ENCODE measurements at regions not wholly inside any gene's neighbourhood (a gene's known extent, or its start where the extent isn't known, plus 50 kb on each side); places are given as distances from the start of the nearest gene placed in this dataset.
"Not testable (repeated sequence)": the region's sequence is repeated elsewhere in the genome, so short reads cannot be mapped to it uniquely, and the experiment has no call there.

GRCh38 chr10:16120563-16120962, 260.3 kb upstream of the MINDY3 start:
- Mint-ChIP-seq H3K4me1 (ENCODE audit: low read depth) (no peaks in the 10 kb centered on the region), H3K27ac (no peak overlapping the region), H3K4me3 (no peak overlapping the region), H3K36me3 (ENCODE audit: low read depth) (no peaks in the 10 kb centered on the region), H3K27me3 (ENCODE audit: low read depth) (no peaks in the 10 kb centered on the region), H3K9me3 (ENCODE audit: insufficient read depth) (no peaks in the 10 kb centered on the region)
- DNase-seq (no peak), ATAC-seq (no peak)
- ChIA-PET CTCF (no interaction called here), POLR2A (no interaction called here)

- ChIA-PET CTCF (no interaction called here), POLR2A (no interaction called here)
- no peaks in the 10 kb centered on the region for H3K9me3 Mint-ChIP-seq (ENCODE audit: insufficient read depth)
- no peak for DNase-seq
- H3K4me3 Mint-ChIP-seq, result no peak overlapping the region
- no peaks in the 10 kb centered on the region for H3K27me3 Mint-ChIP-seq (ENCODE audit: low read depth)
- no peak for ATAC-seq
- no peak overlapping the region for H3K27ac Mint-ChIP-seq
- no peaks in the 10 kb centered on the region for H3K4me1 Mint-ChIP-seq (ENCODE audit: low read depth)
- H3K36me3 Mint-ChIP-seq (ENCODE audit: low read depth), result no peaks in the 10 kb centered on the region
These were observed 281.2 kb upstream of the MINDY3 start for GRCh38 chr10:16141499-16141898.

GRCh38 chr10:16146993-16147392, 286.7 kb upstream of the MINDY3 start:
- Mint-ChIP-seq H3K27ac (no peak overlapping the region), H3K4me1 (ENCODE audit: low read depth) (no peaks in the 10 kb centered on the region), H3K27me3 (ENCODE audit: low read depth) (no peaks in the 10 kb centered on the region), H3K4me3 (no peak overlapping the region), H3K36me3 (ENCODE audit: low read depth) (no peaks in the 10 kb centered on the region), H3K9me3 (ENCODE audit: insufficient read depth) (peaks cover 5% of the 10 kb centered on the region)
- CTCF ChIA-PET, result no interaction called here
- POLR2A ChIA-PET, result no interaction called here
- DNase-seq (no peak), ATAC-seq (no peak)

- no peaks in the 10 kb centered on the region for H3K9me3 Mint-ChIP-seq (ENCODE audit: insufficient read depth)
- no peak overlapping the region for H3K27ac Mint-ChIP-seq
- H3K36me3 Mint-ChIP-seq (ENCODE audit: low read depth), result no peaks in the 10 kb centered on the region
- ChIA-PET CTCF (no interaction called here), POLR2A (no interaction called here)
- no peaks in the 10 kb centered on the region for H3K4me1 Mint-ChIP-seq (ENCODE audit: low read depth)
- DNase-seq (no peak), ATAC-seq (no peak)
- H3K4me3 Mint-ChIP-seq, result no peak overlapping the region
- H3K27me3 Mint-ChIP-seq (ENCODE audit: low read depth), result no peaks in the 10 kb centered on the region
These were observed 281.0 kb upstream of the PTER start for GRCh38 chr10:16155834-16156233.

GRCh38 chr10:16156681-16157080, 280.1 kb upstream of the PTER start:
- Mint-ChIP-seq H3K9me3 (ENCODE audit: insufficient read depth) (no peaks in the 10 kb centered on the region), H3K4me1 (ENCODE audit: low read depth) (no peaks in the 10 kb centered on the region), H3K27me3 (ENCODE audit: low read depth) (no peaks in the 10 kb centered on the region), H3K36me3 (ENCODE audit: low read depth) (no peaks in the 10 kb centered on the region), H3K27ac (no peak overlapping the region), H3K4me3 (no peak overlapping the region)
- CTCF ChIA-PET, result no interaction called here
- no peak for ATAC-seq
- DNase-seq, result no peak
- POLR2A ChIA-PET, result no interaction called here

- POLR2A ChIA-PET, result not testable (repeated sequence)
These were observed 271.7 kb upstream of the PTER start for GRCh38 chr10:16165067-16165466.

GRCh38 chr10:16182144-16182543, 254.7 kb upstream of the PTER start:
- ATAC-seq (no peak), DNase-seq (no peak)
- Mint-ChIP-seq H3K27ac (no peak overlapping the region), H3K36me3 (ENCODE audit: low read depth) (no peaks in the 10 kb centered on the region), H3K4me1 (ENCODE audit: low read depth) (no peaks in the 10 kb centered on the region), H3K9me3 (ENCODE audit: insufficient read depth) (peaks cover 3% of the 10 kb centered on the region), H3K4me3 (no peak overlapping the region), H3K27me3 (ENCODE audit: low read depth) (no peaks in the 10 kb centered on the region)
- CTCF ChIA-PET, result no interaction called here
- POLR2A ChIA-PET, result no interaction called here

More at GRCh38 chr10:16165067-16165466, 271.7 kb upstream of the PTER start:
- CTCF ChIA-PET; H3K27ac Mint-ChIP-seq; H3K9me3 Mint-ChIP-seq (ENCODE audit: insufficient read depth); H3K36me3 Mint-ChIP-seq (ENCODE audit: low read depth); ATAC-seq; H3K4me3 Mint-ChIP-seq; H3K27me3 Mint-ChIP-seq (ENCODE audit: low read depth); DNase-seq; H3K4me1 Mint-ChIP-seq (ENCODE audit: low read depth): not testable (repeated sequence)

GRCh38 chr10:16182688-16183087, 254.1 kb upstream of the PTER start:
- ATAC-seq (no peak), DNase-seq (no peak)
- ChIA-PET CTCF (no interaction called here), POLR2A (no interaction called here)
- no peaks in the 10 kb centered on the region for H3K36me3 Mint-ChIP-seq (ENCODE audit: low read depth)
- no peaks in the 10 kb centered on the region for H3K4me1 Mint-ChIP-seq (ENCODE audit: low read depth)
- H3K9me3 Mint-ChIP-seq (ENCODE audit: insufficient read depth), result peaks cover 3% of the 10 kb centered on the region
- H3K27me3 Mint-ChIP-seq (ENCODE audit: low read depth), result no peaks in the 10 kb centered on the region
- H3K4me3 Mint-ChIP-seq, result no peak overlapping the region
- no peak overlapping the region for H3K27ac Mint-ChIP-seq

- ChIA-PET CTCF (no interaction called here), POLR2A (no interaction called here)
- Mint-ChIP-seq H3K4me1 (ENCODE audit: low read depth) (no peaks in the 10 kb centered on the region), H3K36me3 (ENCODE audit: low read depth) (no peaks in the 10 kb centered on the region), H3K4me3 (no peak overlapping the region), H3K9me3 (ENCODE audit: insufficient read depth) (peaks cover 3% of the 10 kb centered on the region), H3K27ac (no peak overlapping the region), H3K27me3 (ENCODE audit: low read depth) (no peaks in the 10 kb centered on the region)
- ATAC-seq (no peak), DNase-seq (no peak)
These were observed 252.7 kb upstream of the PTER start for GRCh38 chr10:16184096-16184597.

GRCh38 chr10:16184906-16185305, 251.9 kb upstream of the PTER start:
- DNase-seq (no peak), ATAC-seq (no peak)
- POLR2A ChIA-PET, result no interaction called here
- no peak overlapping the region for H3K27ac Mint-ChIP-seq
- H3K4me1 Mint-ChIP-seq (ENCODE audit: low read depth), result no peaks in the 10 kb centered on the region
- H3K9me3 Mint-ChIP-seq (ENCODE audit: insufficient read depth), result peaks cover 3% of the 10 kb centered on the region
- CTCF ChIA-PET, result no interaction called here
- H3K36me3 Mint-ChIP-seq (ENCODE audit: low read depth), result no peaks in the 10 kb centered on the region
- no peak overlapping the region for H3K4me3 Mint-ChIP-seq
- H3K27me3 Mint-ChIP-seq (ENCODE audit: low read depth), result no peaks in the 10 kb centered on the region

GRCh38 chr10:16186564-16186963, 250.2 kb upstream of the PTER start:
- POLR2A ChIA-PET, result no interaction called here
- peaks cover 3% of the 10 kb centered on the region for H3K9me3 Mint-ChIP-seq (ENCODE audit: insufficient read depth)

GRCh38 chr10:16187161-16187560, 249.6 kb upstream of the PTER start:
- Mint-ChIP-seq H3K27me3 (ENCODE audit: low read depth) (no peaks in the 10 kb centered on the region), H3K9me3 (ENCODE audit: insufficient read depth) (peaks cover 3% of the 10 kb centered on the region), H3K4me1 (ENCODE audit: low read depth) (no peaks in the 10 kb centered on the region), H3K36me3 (ENCODE audit: low read depth) (no peaks in the 10 kb centered on the region), H3K4me3 (no peak overlapping the region), H3K27ac (no peak overlapping the region)
- ATAC-seq (no peak), DNase-seq (no peak)
- POLR2A ChIA-PET, result no interaction called here
- CTCF ChIA-PET, result no interaction called here

More at GRCh38 chr10:16186564-16186963, 250.2 kb upstream of the PTER start:
- DNase-seq (no peak), ATAC-seq (no peak)
- Mint-ChIP-seq H3K36me3 (ENCODE audit: low read depth) (no peaks in the 10 kb centered on the region), H3K27me3 (ENCODE audit: low read depth) (no peaks in the 10 kb centered on the region), H3K4me1 (ENCODE audit: low read depth) (no peaks in the 10 kb centered on the region), H3K4me3 (no peak overlapping the region), H3K27ac (no peak overlapping the region)
- CTCF ChIA-PET, result no interaction called here

GRCh38 chr10:16192337-16192736, 244.5 kb upstream of the PTER start:
- ChIA-PET POLR2A (no interaction called here), CTCF (no interaction called here)
- Mint-ChIP-seq H3K4me3 (no peak overlapping the region), H3K27me3 (ENCODE audit: low read depth) (peaks cover 4% of the 10 kb centered on the region), H3K27ac (no peak overlapping the region), H3K4me1 (ENCODE audit: low read depth) (peaks cover 28% of the 10 kb centered on the region), H3K9me3 (ENCODE audit: insufficient read depth) (peaks cover 6% of the 10 kb centered on the region), H3K36me3 (ENCODE audit: low read depth) (peaks cover 8% of the 10 kb centered on the region)
- no peak for ATAC-seq
- DNase-seq, result no peak

Measured in activated CD8-positive, alpha-beta T cell treated with anti-CD3 and anti-CD28 coated beads, Interleukin-2, amount 10 ng/mL, durations not matched to agents 7 days and 5 days (primary cell).